ENCODE measurements at regions not wholly inside any gene's neighbourhood (a gene's known extent, or its start where the extent isn't known, plus 50 kb on each side); places are given as distances from the start of the nearest gene placed in this dataset.

DNA sequence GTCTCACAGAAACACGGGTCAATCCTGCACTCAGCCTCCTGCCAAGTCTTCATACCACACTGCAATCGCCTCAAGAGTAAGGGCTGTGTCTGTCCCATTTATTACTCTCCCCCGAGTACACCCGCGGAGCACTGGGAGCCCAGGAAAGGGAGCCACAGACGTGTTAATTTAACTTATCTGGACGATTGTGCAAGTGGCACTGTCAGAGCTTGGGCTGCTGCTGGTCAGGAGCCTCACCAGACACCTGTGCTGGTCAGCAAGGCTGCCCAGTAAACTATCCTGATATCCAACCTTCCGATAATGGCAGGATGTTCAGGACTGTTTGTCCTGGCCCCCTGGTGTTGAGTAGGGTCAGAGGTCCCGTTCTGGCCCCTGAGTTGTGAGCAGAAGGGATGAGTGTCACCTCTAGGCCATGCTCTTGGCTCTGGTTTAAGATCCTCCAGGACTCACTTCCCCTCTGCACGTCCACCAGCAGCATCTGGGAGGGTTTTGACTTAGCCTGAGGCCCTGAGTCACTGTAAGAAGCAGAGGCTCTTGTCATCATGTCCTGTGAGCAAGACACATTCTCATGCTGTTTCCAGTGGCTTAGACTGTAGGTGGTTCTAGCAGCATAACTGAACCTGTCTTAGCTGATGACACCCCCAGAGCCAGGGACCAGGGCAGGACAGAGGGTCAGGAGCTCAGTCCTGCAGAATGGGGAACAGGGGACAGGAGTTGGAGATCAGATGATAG lies 82.5 kb upstream of the ARL4C start:
- TF ChIP-seq ZNF274 (IDR thresholded peaks at IDR 0.05; ENCODE audit: low read depth, low read length) (no peak), YY1 (IDR thresholded peaks at IDR 0.05; ENCODE audit: insufficient read depth, insufficient read length) (no peak)

All from NT2/D1 (cell line).